Head of caudate nucleus (tissue), 42 donors: ENCODE measurements at regions not wholly inside any gene's neighbourhood (a gene's known extent, or its start where the extent isn't known, plus 50 kb on each side); places are given as distances from the start of the nearest gene placed in this dataset.

Source experiments
- DNase-seq, 42 donors: peaks; one replicate each; pipeline versions ENCODE4 v3.0.0 to v3.0.0-alpha.2; 2020 to 2021; ENCODE audit warnings: mixed read lengths in 7 of 42
- intact Hi-C: fragments of 100-400 bp; cut with DNase I; formaldehyde crosslinking; loops from one replicate; pipeline ENCODE4 v1.15.0; 2022

- DNase-seq: no peak
- intact Hi-C loops: no loop called here
Observed at GRCh38 chr20:2230726-2231488, 64.9 kb upstream of the TGM3 start.

DNA sequence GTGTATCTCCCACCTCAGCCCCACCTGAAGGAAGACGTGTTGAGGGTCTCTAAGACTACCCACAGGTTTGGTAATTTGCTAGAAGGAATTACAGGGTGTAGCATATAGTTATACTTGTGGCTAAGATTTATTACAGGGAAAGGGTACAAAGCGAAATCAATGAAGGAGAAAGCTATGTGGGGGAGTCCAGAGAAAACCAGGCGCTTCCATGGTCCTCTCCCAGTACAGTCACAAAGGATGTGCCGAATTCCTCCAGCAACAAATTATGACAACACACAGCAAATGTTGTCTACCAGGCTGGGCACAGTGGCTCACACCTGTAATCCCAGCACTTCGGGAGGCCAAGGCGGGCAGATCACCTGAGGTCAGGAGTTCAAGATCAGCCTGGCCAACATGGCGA, 64.1 kb upstream of the TGM3 start:
- intact Hi-C loops: no loop called here
- no peak for DNase-seq

DNA sequence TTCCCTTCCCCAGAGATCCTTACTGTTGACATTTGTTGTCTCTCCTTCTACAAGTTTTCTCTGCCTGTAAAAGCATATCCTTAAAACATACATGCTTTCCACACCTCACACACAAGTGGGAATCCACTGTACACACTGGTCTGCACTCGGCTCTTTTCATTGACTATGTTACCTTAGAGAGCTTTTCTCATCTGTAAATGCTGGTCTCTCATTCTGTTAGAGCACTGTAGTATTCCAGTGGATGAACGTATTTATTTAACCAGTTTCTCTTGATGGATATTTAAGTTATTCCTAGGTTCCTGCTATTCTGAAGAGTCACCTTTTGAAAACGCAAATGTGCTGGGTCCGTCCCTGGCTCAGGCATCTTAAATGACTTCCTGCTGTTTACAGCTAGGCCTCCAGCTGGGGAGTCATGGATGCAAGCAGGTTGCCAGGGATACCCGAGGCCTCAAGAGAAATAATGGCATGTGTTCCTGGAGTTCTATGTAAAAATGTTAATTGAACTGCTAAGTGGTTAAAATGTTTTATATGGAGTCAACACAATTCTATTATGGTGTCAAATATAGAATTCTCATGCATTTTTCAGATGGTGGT, 61.1 kb upstream of the TGM3 start:
- DNase-seq: no peak
- intact Hi-C loops: no loop called here

DNA sequence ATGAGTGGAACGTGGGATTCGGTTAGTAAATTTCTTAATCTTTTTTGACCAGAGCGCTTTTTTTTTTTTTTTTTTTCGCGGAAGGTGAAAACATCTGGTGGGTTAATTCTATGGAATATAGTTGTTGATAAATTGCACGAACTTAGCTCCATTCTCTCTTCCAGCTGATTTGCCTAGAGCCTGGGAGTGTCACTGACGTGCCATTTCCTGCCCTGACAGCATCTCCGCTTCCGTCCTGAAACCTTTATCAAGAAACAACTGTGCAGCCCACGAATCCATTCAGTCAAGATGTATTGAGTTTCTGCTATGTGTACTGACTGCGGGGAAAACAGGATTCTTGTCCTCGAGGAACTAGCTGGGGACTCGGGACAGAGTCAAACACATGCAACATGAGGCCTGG, 59.5 kb upstream of the TGM3 start:
- intact Hi-C loops: no loop called here
- no peak for DNase-seq

GRCh38 chr20:2237059-2237458, 58.7 kb upstream of the TGM3 start:
- intact Hi-C loops: no loop called here
- peak in 36 of 42 donors; percentile 6 to 67 (median 32) for DNase-seq

- intact Hi-C loops: no loop called here
- DNase-seq: no peak
Observed at GRCh38 chr20:2238601-2239000, 57.2 kb upstream of the TGM3 start.

- no peak for DNase-seq
- intact Hi-C loops: no loop called here
Observed at GRCh38 chr20:2240835-2241234, 55.0 kb upstream of the TGM3 start.

DNA sequence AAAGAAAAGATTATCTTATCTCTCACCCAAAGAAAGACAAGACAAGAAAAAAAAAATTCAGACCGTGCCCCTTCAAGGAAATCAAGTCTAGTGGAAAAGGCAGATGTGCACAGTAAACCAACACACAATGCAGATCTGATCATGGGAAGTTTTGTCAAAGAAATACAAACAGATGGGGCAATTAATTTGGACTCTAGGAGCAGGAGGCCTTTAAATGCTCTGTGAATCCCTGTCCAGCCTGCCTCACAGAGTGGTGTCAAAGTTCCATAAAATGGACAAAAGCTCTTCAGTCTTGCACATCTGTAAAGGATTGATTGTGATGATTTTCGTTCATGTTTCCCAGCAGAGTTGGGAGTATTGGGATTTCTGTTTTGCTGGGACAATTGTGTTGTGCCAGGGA, 53.1 kb upstream of the TGM3 start:
- DNase-seq: no peak
- intact Hi-C loops: no loop called here

DNA sequence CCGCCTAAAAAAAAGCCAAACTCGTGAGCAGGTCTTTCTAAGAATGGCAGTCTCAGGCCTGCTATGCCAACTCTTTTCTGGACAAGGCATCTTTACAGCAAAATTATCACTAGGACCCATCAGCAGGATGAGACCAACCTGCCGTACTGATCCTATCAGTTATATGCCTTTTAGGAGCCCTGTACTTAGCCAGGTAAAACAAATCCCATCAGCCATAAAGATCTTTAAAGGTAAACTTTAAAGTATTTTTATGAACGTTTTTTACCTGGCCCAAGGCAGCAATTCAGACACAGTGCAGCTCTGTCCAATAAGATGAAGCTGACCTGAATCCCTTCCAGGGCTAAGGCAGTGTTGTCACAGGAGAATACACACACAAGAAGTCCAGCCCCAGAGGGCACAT, 51.3 kb upstream of the TGM3 start:
- intact Hi-C loops: no loop called here
- no peak for DNase-seq

GRCh38 chr20:2244993-2245392, 50.8 kb upstream of the TGM3 start:
- intact Hi-C loops: no loop called here
- no peak for DNase-seq

- intact Hi-C loops: no loop called here
- no peak for DNase-seq
Observed at GRCh38 chr20:2245637-2246036, 50.2 kb upstream of the TGM3 start.
